ENCODE measurements at regions not wholly inside any gene's neighbourhood (a gene's known extent, or its start where the extent isn't known, plus 50 kb on each side); places are given as distances from the start of the nearest gene placed in this dataset.
"Not testable (repeated sequence)": the region's sequence is repeated elsewhere in the genome, so short reads cannot be mapped to it uniquely, and the experiment has no call there.

DNA sequence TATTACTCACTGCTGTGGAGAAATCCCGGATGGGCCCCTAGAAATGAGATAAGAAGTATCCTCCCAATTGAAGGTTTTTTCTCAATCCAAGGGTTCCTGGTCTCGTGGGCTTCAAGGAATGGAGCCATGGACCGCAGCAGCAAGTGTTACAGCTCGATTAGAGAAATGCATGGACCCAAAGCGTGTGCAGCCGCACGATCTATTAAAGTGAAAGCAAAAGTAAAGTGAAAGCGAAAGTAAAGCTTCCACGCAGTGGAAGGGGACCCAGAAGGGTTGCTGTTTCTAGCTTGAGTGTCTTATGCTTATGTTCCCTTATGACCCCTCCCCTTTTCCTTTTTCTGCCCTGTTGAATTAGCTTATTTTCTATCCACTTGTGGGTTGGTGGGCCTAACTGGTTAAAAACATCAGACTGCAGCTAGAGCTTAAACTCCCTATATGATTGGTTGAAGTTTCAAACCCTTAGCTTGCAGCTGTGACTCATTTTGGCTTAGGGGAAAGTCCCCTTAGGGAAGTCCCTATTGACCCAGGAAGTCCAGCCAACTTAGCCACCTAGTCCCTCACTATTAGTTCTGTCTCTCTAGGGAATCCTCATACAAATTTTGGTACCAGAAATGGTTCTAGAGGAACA, 1111.8 kb downstream of the TAF11L14 start:
- peak; percentile 48 for DNase-seq

DNA sequence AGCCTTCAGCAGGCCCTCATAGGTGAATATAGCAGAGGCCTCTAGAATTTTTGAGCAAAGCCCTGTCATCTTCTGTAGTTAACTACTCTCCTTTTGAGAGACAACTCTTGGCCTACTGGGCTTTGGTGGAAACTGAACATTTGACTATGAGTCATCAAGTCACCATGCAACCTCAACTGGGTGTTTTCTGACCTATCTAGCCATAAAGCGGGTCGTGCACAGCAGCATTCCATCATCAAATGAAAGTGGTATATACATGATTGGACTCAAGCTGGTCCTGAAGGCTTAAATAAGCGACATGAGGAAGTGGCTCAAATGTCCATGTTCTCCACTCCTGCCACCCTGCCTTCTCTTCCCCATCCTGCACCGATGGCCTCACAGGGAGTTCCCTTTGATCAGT, 1115.5 kb downstream of the TAF11L14 start:
- DNase-seq, result no peak

DNA sequence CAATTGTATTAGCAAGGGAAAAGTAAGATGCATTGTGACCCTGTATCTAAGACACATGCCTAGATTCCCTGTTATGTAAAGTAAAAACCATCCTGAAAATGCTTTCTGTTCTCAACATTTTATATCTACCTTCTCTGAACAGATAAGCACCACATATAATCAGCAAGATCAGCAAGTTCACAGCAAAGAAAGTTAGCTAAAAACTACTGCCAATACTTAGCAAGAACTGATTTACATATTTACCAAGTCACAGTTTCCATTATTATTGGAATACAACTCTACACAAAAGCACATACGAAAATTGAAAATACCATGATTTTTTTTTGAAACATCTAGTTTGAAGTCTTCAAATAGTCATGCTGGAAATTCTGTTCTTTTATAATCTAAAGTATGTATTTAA, 1118.1 kb downstream of the TAF11L14 start:
- DNase-seq, result no peak

- DNase-seq, result no peak
These were observed 1119.9 kb downstream of the TAF11L14 start for GRCh38 chr5:18754201-18754600.

DNA sequence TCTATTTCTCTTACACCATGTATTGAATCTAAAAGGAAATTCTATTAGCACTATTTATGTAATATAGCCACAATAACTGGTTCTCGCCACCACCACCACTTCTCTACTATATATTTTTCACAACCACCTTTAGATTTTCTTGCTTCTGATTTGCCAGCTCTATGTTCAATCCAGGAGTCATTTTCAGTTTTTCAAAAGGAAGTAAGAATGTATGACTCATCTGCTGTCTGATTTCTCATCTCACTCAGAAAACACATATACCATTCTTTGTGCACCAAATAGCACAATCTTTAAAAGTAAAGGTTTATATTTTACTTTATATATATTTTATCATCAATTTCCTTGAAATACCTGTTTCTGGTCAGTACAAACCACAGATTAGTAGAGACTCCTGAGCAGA, 1127.5 kb downstream of the TAF11L14 start:
- no peak for DNase-seq

DNA sequence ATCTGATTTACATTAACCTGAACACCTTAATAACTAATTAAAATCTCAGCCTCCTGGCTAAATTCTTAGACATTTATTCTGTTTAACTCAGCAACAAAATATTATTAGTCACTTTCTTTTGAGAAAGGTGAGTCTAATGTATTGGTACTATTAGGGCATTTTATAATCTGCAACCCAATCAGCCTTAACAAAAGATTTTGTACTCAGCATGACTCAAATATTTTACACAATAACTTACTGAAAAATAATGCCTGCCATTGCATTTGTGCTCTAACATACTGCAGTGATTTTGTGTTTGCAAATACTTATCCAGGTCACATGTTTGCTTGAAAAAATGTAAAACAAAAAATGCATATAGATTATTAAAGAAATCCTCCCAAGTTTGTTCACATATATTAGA, 1129.9 kb downstream of the TAF11L14 start:
- no peak for DNase-seq

GRCh38 chr5:18765304-18765703, 1131.0 kb downstream of the TAF11L14 start:
- no peak for DNase-seq

DNA sequence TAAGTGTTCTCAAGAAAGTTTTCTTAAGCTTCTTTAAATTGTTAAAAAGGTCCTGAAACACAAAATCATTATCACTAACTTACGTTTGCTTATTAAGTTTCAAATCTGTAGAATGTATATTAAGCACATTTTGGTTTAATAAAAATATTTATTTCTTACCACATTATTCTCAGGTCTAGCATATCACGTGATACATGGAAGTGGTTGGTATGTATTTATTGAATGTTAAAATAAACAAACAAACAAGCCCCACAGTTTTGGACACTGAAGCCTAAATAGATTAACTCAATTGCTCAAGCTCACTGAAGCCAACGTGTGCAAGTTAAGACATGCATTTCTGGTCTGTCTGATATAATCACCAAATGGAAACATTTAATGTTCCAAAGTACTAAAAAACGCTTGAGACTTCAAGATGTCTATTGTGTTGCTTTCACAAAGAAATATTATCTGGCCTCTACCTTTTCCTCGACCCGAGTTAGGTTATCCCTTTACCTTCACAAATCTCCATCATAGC, 1136.9 kb downstream of the TAF11L14 start:
- DNase-seq, result no peak

GRCh38 chr5:18772475-18772874, 1138.2 kb downstream of the TAF11L14 start:
- no peak for DNase-seq

DNA sequence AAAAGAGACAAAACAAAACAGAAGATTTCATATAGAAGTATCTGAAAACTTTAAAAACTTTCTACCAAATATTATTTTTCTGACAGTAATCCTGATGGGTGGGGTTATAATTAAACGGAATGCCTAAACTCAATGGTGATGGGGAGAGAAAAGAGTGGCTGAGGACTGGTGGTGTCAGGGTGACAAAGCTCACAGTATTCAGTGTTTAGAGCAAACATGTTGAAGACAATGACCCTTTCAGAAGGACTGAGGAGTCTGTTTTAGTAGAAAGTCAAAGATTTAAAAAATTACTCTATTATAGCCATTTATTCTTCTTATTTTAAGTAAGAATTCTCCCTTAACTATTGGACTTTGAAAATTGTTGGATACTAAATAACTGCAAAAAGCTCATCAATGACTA, 1144.0 kb downstream of the TAF11L14 start:
- no peak for DNase-seq

- DNase-seq, result no peak
These were observed 1155.1 kb downstream of the TAF11L14 start for GRCh38 chr5:18789218-18789998.

GRCh38 chr5:18792145-18792544, 1157.9 kb downstream of the TAF11L14 start:
- no peak for DNase-seq

DNA sequence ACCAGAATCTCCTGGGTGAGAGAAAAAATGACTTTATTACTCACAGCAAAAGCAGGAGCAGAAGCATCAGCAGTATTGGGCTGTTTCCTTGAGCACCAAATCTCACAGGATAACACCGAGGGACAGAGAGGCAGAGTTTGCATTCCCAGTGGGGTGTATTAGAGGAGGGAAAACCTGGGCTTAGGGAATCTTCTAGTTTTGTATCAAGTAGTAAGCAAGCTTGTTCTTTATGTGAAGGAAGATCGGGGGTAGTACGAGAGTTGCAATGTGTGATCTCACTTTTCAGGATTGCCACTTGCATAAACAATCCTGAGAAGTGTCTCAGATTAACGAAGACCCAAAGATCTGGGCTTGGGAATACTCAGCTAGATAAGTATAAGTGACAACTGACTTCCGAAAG, 1163.0 kb downstream of the TAF11L14 start:
- DNase-seq, result no peak

DNA sequence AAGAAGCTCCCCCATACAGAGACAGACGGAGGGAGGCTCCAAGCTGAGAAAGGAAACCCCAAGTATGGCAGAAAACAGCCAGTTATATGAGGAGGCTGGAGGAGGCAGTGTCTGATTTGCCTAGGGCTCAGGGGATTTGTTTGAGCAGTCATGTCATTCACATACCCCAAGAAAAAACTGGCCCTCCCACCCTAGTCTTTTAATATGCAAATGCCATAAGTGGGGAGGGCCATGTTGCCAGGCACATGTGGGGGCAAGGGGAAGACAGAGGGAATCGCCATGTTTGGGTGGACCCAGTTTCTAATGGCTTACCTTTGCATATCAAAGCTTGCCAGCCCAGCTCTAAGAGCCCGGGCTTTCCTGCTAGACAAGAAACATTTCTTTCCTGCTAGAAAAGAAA, 1163.8 kb downstream of the TAF11L14 start:
- DNase-seq, result no peak

DNA sequence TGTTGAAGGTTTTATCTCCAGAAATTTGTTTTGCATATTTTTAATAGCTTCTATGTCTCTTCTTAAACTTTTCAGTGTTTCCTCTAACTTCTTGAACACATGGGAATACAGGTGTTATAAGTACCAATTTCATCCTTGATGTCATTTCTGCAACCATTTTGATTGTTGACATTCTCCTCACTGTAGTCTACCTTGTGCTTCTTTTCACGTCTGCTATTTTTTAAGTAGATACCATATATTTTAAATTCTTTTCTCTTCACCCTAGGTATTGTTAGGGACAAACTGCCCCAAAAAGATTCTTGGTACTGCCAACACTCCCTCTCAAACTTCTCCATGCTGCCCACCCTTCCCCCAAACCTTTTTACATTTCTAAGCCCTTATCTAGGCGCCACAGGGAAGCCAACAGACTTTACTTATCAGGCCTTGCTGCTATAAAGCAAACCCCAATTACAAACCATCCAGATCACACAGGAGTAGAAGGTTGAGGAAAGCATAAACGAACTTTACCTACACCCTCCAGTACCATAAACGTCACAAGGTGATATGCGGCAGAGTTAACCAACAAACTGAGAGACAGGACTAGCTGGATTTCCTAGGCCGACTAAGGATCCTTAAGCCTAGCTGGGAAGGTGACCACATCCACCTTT, 1165.3 kb downstream of the TAF11L14 start:
- no peak for DNase-seq

- no peak for DNase-seq
These were observed 1166.2 kb downstream of the TAF11L14 start for GRCh38 chr5:18800293-18801025.

DNA sequence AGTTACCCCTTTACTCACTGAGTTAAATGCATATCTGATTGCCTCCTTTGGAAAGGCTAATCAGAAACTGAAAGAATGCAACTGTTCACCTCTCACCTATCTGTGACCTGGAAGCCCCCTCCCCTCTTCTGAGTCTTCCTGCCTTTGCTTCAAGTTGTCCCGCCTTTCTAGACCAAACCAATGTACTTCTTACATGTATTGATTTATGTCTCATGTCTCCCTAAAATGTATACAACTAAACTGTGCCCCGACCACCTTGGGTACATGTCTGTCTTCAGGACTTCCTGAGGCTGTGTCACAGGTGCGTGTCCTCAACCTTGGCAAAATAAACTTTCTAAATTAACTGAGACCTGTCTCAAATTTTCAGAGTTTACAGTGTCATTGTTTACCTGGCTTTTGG, 1167.2 kb downstream of the TAF11L14 start:
- not testable (repeated sequence) for DNase-seq

- DNase-seq, result no peak
These were observed 1168.1 kb downstream of the TAF11L14 start for GRCh38 chr5:18802336-18802735.

GRCh38 chr5:18805376-18805775, 1171.1 kb downstream of the TAF11L14 start:
- DNase-seq, result no peak

DNA sequence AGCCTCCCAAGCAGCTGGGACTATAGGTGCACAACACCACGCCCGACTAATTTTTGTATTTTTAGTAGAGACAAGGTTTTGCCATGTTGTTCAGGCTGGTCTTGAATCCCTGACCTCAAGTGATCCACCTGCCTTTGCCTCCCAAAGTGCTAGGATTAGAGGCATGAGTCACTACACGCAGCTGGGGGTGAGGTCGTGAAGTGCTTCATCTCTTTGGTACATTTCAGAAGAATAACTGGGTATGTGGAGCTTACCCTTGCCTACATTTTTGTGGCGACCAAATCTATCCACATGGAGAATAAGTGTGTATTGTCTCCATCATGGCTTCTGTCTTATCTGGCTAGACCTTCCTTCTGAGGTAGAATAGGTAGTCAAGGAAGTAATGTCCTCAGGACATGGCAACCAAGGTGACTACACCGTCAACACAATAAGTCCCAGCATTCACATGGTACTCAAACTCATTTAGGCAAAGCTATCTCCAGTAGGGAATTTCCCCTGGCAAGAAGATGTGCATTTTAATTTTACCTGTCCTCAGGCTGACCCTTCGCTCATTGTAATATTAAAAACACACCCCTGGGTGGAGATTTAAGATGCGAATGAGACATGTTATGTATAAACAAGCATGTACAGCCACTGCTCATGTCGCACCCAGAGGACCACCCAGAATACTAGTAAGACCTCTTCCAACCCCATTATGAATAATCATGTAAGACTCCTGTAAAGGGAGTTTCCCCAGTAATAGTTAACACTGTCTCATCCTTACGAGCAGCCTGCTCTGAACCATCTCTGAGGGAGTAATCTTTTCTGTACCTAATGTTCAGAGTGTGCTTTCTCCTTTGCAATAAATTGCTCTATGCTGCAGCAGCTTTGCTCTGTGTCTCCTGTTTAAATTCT, 1173.2 kb downstream of the TAF11L14 start:
- no peak for DNase-seq

DNA sequence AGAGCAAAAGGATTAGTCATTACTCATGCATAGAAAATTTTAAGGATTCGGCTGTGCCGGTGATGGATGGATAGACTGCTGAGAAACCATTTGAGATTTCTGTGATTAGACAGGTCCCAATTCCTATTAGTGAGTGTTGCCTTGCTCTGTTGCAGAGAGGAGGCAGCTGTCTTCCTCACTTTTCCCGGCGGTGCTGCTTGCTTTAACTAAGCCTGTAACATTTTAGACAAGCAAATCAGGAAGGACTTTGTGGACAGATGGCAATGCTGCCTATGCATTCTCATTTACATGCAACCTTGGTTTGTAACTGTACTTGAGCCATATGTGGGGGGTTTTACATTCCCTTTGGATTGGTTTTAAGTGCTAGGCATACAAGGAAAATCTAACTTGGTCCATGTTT, 1176.3 kb downstream of the CDH18 start:
- no peak for DNase-seq

- no peak for DNase-seq
These were observed 1159.6 kb downstream of the CDH18 start for GRCh38 chr5:18828351-18828750.

Measured in NCI-H1436 treated with DMSO at 0.1 percent for 48 hours (cell line).